Sigmoid colon (tissue), 4 donors: ENCODE measurements at regions not wholly inside any gene's neighbourhood (a gene's known extent, or its start where the extent isn't known, plus 50 kb on each side); places are given as distances from the start of the nearest gene placed in this dataset.

Experiments
- CTCF ChIP-seq, 4 experiments: fragments of 450-650 bp in 3 of 4; fragments of 200-600 bp in 1 of 4; IDR thresholded peaks; one replicate each; pipeline ENCODE4 v1.5.1; 2016 to 2019; ENCODE audit warnings: antibody characterized with exemption in 4 of 4, mild to moderate bottlenecking in 3 of 4, moderate library complexity in 2 of 4
- EP300 ChIP-seq, 4 donors: sonication (generic); formaldehyde crosslinking; IDR thresholded peaks; one replicate each; pipeline ENCODE4 v1.6.1; 2017; ENCODE audit warnings: antibody characterized with exemption in 4 of 4
- POLR2A ChIP-seq, 2 donors: fragments of 450-650 bp; IDR thresholded peaks; one replicate each; pipeline ENCODE4 v1.6.1; 2016; ENCODE audit warnings: antibody characterized with exemption in 2 of 2, mild to moderate bottlenecking in 2 of 2, moderate library complexity in 2 of 2
- POLR2AphosphoS5 ChIP-seq, 4 donors: sonication (generic); formaldehyde crosslinking; IDR thresholded peaks; one replicate each; pipeline ENCODE4 v1.6.1; 2017; ENCODE audit warnings: antibody characterized with exemption in 4 of 4

- TF ChIP-seq CTCF (IDR thresholded peaks at IDR 0.05) (no peak), POLR2A (IDR thresholded peaks at IDR 0.05) (no peak), EP300 (IDR thresholded peaks at IDR 0.05) (no peak), POLR2AphosphoS5 (IDR thresholded peaks at IDR 0.05) (no peak)
Measured at GRCh38 chr2:4278392-4278791, 575.0 kb downstream of the DCDC2C start.
